SK-N-MC (cell line): ENCODE measurements at regions not wholly inside any gene's neighbourhood (a gene's known extent, or its start where the extent isn't known, plus 50 kb on each side); places are given as distances from the start of the nearest gene placed in this dataset.

Experiments
- EZH2 ChIP-seq: fragments of 200-600 bp; sonication (generic); IDR thresholded peaks from one replicate; pipeline ENCODE4 v1.6.1; 2017; ENCODE audit warnings: antibody characterized with exemption
- POLR2AphosphoS5 ChIP-seq: IDR thresholded peaks from 2 replicates; pipeline ENCODE4 v1.6.1; 2012; ENCODE audit warnings: mild to moderate bottlenecking, low read depth, low read length, borderline replicate concordance

DNA sequence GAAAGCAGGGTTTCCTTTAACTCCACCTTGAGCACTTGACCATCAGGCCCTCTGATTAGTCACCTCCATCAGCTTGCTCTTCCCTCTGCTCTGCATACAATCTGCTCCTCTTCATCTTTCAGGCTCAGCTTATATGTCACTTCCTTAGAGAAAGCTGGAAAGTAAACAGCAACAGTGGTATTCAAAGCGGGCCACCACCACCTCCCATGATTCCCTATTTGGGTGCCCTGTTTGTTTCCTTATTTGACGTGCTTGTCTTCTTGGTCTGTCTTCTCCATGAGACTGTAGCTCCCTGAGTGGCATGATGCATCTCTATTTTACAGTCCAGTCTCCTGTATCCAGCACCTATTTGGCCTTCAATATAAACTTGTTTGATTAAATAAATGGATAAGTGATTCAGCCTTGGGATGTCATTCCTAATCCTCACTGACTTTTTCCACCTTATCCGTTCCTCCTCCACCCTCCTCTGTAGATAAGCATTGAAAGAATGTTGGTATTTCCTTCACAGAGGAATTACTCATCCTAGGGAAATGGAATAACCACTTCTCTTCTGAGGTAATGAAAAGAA is 102.8 kb upstream of the SGK1 start:
- TF ChIP-seq EZH2: no peak
- no peak for TF ChIP-seq POLR2AphosphoS5
